HepG2 (cell line): ENCODE measurements at regions not wholly inside any gene's neighbourhood (a gene's known extent, or its start where the extent isn't known, plus 50 kb on each side); places are given as distances from the start of the nearest gene placed in this dataset.

Source experiments
- BHLHE40 ChIP-seq: IDR thresholded peaks from 2 replicates; pipeline ENCODE4 v1.6.1; 2011; ENCODE audit warnings: low read length, improper control_type of control experiment
- GTF2F1 ChIP-seq: fragments of 150-350 bp; IDR thresholded peaks from 2 replicates; pipeline ENCODE4 v1.6.1; 2014; ENCODE audit warnings: low read length
- HIVEP1 ChIP-seq: sonication (generic); formaldehyde crosslinking; IDR thresholded peaks from 2 replicates; pipeline ENCODE4 v1.4.0; 2020; ENCODE audit warnings: mild to moderate bottlenecking, missing genetic modification reagents
- IRF9 ChIP-seq: sonication (generic); formaldehyde crosslinking; IDR thresholded peaks from 2 replicates; pipeline ENCODE4 v1.8.0; 2022; ENCODE audit warnings: missing genetic modification reagents, mild to moderate bottlenecking, borderline replicate concordance
- SETDB1 ChIP-seq: sonication (generic); formaldehyde crosslinking; IDR thresholded peaks from 2 replicates; pipeline ENCODE4 v1.5.1; 2020; ENCODE audit warnings: missing genetic modification reagents, mild to moderate bottlenecking, borderline replicate concordance
- SMAD9 ChIP-seq: sonication (generic); formaldehyde crosslinking; IDR thresholded peaks from 2 replicates; pipeline ENCODE4 v1.5.1; 2020; ENCODE audit warnings: mild to moderate bottlenecking, missing genetic modification reagents
- ZBTB33 ChIP-seq: sonication (generic); formaldehyde crosslinking; IDR thresholded peaks from 2 replicates; pipeline ENCODE4 v1.4.0; 2020; ENCODE audit warnings: missing genetic modification reagents
- ZBTB34 ChIP-seq: sonication (generic); formaldehyde crosslinking; IDR thresholded peaks from 2 replicates; pipeline ENCODE4 v1.8.0; 2022; ENCODE audit warnings: mild to moderate bottlenecking, missing genetic modification reagents
- ZIK1 ChIP-seq: sonication (generic); formaldehyde crosslinking; IDR thresholded peaks from 2 replicates; pipeline ENCODE4 v1.5.0; 2020; ENCODE audit warnings: mild to moderate bottlenecking, low read depth, missing genetic modification reagents, borderline replicate concordance
- ZNF280D ChIP-seq: sonication (generic); formaldehyde crosslinking; IDR thresholded peaks from 2 replicates; pipeline ENCODE4 v1.5.1; 2020; ENCODE audit warnings: mild to moderate bottlenecking, missing genetic modification reagents
- ZNF616 ChIP-seq: sonication (generic); formaldehyde crosslinking; IDR thresholded peaks from 2 replicates; pipeline ENCODE4 v1.5.0; 2020; ENCODE audit warnings: low read depth, mild to moderate bottlenecking, missing genetic modification reagents
- ZNF816 ChIP-seq: sonication (generic); formaldehyde crosslinking; IDR thresholded peaks from 2 replicates; pipeline ENCODE4 v1.8.0; 2022; ENCODE audit warnings: missing genetic modification reagents, mild to moderate bottlenecking, borderline replicate concordance
- TF ChIP-seq, protein P1 (sequence below): IDR thresholded peaks from 2 replicates; pipeline ENCODE4 v1.6.1; 2016; ENCODE audit warnings: low read depth, missing genetic modification reagents, missing compliant biosample characterization

DNA sequence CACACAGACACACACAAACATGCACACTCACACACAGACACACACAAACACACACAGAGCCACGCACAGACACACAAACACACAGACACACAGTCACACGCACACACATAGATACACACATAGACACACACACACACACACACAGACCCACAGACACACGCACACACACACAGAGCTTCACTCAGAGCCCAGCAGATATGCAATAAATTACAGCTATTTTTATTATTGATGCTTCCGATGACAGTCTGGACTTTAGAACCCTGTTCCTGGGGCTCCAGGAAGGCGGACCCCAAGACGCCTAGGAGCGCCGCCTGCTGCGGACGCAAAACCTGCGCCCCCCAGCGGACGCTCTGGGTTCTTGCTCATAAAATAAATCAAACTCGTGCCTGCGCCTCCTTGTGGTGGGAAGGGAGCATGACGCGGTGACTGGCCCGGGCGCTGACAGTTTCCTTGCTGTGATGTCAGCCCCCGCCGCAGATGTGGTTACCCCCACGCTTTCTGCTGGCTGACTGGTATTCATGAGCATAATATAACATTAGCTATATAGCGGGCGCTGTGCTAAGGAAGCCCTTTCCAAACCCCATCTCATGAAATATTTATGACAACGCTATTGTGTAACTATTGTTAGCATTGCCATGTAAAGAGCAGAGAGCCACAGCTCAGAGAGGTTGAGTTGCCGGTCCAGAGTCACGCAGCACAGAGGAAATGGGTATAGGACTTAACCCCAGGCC, 64.4 kb upstream of the TM9SF2 start (continued):
- TF ChIP-seq, protein P1, sequence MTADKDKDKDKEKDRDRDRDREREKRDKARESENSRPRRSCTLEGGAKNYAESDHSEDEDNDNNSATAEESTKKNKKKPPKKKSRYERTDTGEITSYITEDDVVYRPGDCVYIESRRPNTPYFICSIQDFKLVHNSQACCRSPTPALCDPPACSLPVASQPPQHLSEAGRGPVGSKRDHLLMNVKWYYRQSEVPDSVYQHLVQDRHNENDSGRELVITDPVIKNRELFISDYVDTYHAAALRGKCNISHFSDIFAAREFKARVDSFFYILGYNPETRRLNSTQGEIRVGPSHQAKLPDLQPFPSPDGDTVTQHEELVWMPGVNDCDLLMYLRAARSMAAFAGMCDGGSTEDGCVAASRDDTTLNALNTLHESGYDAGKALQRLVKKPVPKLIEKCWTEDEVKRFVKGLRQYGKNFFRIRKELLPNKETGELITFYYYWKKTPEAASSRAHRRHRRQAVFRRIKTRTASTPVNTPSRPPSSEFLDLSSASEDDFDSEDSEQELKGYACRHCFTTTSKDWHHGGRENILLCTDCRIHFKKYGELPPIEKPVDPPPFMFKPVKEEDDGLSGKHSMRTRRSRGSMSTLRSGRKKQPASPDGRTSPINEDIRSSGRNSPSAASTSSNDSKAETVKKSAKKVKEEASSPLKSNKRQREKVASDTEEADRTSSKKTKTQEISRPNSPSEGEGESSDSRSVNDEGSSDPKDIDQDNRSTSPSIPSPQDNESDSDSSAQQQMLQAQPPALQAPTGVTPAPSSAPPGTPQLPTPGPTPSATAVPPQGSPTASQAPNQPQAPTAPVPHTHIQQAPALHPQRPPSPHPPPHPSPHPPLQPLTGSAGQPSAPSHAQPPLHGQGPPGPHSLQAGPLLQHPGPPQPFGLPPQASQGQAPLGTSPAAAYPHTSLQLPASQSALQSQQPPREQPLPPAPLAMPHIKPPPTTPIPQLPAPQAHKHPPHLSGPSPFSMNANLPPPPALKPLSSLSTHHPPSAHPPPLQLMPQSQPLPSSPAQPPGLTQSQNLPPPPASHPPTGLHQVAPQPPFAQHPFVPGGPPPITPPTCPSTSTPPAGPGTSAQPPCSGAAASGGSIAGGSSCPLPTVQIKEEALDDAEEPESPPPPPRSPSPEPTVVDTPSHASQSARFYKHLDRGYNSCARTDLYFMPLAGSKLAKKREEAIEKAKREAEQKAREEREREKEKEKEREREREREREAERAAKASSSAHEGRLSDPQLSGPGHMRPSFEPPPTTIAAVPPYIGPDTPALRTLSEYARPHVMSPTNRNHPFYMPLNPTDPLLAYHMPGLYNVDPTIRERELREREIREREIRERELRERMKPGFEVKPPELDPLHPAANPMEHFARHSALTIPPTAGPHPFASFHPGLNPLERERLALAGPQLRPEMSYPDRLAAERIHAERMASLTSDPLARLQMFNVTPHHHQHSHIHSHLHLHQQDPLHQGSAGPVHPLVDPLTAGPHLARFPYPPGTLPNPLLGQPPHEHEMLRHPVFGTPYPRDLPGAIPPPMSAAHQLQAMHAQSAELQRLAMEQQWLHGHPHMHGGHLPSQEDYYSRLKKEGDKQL, result no peak
- TF ChIP-seq ZNF816 (CRISPR knock-in tag), result no peak
- no peak for TF ChIP-seq HIVEP1
- TF ChIP-seq IRF9 (CRISPR knock-in tag), result no peak
- TF ChIP-seq GTF2F1, result no peak
- TF ChIP-seq SMAD9 (CRISPR knock-in tag), result no peak
- TF ChIP-seq BHLHE40, result peak; percentile 19; the same call in 1 of the 2 replicates
- TF ChIP-seq ZBTB33 (CRISPR knock-in tag), result peak; percentile 25; the same call in 1 of the 2 replicates
- TF ChIP-seq ZNF280D (CRISPR knock-in tag), result no peak
- no peak for TF ChIP-seq SETDB1 (CRISPR knock-in tag)
- 0 out of 2 replicates have a peak, but pooled peaks have one; percentile 43 for TF ChIP-seq ZBTB34 (CRISPR knock-in tag)
- TF ChIP-seq ZNF616 (CRISPR knock-in tag), result no peak
- TF ChIP-seq ZIK1 (CRISPR knock-in tag), result no peak
